Gastrocnemius medialis (tissue), 4 donors: ENCODE measurements at regions not wholly inside any gene's neighbourhood (a gene's known extent, or its start where the extent isn't known, plus 50 kb on each side); places are given as distances from the start of the nearest gene placed in this dataset.

ENCODE experiments used
- POLR2A ChIP-seq, 2 donors: fragments of 450-650 bp; IDR thresholded peaks; one replicate each; pipeline ENCODE4 v1.6.1; 2017; ENCODE audit warnings: antibody characterized with exemption in 2 of 2, mild to moderate bottlenecking in 2 of 2, moderate library complexity in 2 of 2
- TF ChIP-seq, protein P1 (sequence below), 5 experiments: fragments of 450-650 bp in 3 of 5; fragments of 200-600 bp in 2 of 5; sonication (generic) in 2 of 5; IDR thresholded peaks in 4 of 5; conservative IDR thresholded peaks in 1 of 5; 1 replicate in 4 of 5; 2 replicates in 1 of 5; pipeline ENCODE4 v1.5.1; 2016 to 2019; ENCODE audit warnings: antibody characterized with exemption in 5 of 5, mild to moderate bottlenecking in 3 of 5, moderate library complexity in 3 of 5

DNA sequence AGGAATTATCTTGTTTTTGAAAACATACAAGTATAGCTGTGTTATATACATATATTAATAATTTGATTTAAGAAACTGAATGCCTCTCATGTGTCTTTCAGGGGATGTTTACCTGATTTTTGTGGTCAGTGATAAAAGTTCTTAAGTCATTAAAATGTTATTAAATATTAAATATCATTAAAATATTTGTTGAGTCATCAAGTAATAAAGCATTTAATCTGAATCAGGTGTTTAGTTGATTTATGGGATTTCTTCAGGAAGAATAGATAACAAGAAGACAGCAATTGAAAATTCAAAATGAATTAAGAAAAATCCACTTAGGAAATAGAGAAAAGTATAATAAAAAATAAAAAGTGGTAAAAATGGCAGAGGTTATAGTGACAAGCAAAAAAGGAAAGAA is 361.9 kb upstream of the EYS start:
- TF ChIP-seq POLR2A (IDR thresholded peaks at IDR 0.05), result no peak
- TF ChIP-seq, protein P1, sequence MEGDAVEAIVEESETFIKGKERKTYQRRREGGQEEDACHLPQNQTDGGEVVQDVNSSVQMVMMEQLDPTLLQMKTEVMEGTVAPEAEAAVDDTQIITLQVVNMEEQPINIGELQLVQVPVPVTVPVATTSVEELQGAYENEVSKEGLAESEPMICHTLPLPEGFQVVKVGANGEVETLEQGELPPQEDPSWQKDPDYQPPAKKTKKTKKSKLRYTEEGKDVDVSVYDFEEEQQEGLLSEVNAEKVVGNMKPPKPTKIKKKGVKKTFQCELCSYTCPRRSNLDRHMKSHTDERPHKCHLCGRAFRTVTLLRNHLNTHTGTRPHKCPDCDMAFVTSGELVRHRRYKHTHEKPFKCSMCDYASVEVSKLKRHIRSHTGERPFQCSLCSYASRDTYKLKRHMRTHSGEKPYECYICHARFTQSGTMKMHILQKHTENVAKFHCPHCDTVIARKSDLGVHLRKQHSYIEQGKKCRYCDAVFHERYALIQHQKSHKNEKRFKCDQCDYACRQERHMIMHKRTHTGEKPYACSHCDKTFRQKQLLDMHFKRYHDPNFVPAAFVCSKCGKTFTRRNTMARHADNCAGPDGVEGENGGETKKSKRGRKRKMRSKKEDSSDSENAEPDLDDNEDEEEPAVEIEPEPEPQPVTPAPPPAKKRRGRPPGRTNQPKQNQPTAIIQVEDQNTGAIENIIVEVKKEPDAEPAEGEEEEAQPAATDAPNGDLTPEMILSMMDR (IDR thresholded peaks at IDR 0.05 in 4 of 5, conservative IDR thresholded peaks at IDR 0.05 in 1 of 5), result no peak
